ENCODE measurements at regions not wholly inside any gene's neighbourhood (a gene's known extent, or its start where the extent isn't known, plus 50 kb on each side); places are given as distances from the start of the nearest gene placed in this dataset.

DNA sequence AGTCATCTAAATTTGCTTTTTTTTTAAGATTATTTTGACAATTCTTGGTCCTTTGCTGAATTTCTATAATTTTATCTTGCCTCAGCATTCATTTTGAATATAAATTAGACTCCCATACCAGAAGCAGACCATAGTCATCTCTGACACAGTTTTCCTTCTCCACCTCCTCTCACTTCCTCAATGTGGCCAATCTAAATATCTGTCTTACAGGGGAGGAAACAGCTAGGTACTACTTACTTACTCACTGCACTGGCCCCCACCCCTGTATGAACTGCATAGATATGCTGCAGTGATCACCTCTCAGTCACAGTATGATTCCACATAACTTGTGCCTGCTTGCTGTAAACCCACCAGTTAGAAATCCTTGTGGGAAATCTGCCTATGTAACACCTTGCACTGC is 665.6 kb downstream of the FGF9 start:
- no peak for DNase-seq

DNA sequence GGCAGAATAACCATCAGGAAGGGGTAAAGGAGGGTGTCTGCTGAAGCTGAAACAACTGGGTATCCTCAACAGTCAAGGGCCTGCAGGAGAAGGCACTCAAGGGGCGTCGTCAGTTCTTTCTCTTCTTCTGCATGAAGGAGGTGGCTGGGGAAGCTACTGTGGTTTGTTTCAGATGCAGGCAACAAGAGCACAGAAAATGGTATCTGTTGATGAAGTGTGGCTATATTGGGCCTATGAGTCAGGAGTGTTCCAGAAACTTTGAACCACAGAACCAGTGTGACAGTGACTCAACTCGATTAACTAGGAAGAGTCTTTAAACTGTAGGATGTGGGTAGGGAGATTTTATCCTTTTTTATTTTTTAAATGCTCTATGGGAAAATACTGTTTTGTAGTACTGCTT is 686.3 kb downstream of the FGF9 start:
- no peak for DNase-seq

DNA sequence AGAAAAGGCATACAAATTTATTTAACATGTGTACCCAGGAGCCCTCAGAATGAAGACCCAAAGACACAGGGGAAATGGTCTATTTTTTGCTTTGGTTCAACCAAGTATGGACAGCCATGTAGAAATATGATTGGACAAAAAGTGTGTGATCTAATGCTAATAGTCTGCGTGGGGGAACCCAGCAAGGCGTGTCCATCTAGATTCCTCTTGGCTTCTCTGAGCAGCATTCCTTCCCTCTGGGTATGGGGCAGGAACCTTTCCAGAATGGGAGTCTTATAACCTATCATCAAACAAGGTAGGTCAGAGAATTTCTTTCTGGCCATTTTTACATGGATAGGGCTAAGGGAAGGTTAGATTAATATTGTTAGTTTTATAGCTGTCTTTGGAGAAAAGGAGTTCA is 698.2 kb downstream of the FGF9 start:
- DNase-seq = no peak

DNA sequence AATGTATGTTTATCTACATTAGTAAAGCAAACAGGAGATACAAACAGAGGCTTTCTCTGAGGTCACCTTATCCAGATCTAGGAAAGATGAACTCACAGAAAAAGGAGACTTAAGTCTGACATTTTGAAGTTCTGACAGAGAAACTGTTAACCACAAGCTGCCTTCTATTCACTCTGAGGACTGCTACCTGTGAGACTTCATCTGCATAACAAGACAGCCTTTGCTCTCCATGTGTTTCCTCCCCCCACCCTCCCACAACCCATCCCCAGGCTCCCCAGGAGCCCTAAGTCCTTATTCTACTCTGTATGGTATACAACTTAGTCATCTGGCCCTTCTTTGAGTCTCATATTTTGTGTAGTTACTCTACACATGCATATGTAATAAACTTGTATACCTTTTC is 699.0 kb downstream of the FGF9 start:
- DNase-seq = no peak

DNA sequence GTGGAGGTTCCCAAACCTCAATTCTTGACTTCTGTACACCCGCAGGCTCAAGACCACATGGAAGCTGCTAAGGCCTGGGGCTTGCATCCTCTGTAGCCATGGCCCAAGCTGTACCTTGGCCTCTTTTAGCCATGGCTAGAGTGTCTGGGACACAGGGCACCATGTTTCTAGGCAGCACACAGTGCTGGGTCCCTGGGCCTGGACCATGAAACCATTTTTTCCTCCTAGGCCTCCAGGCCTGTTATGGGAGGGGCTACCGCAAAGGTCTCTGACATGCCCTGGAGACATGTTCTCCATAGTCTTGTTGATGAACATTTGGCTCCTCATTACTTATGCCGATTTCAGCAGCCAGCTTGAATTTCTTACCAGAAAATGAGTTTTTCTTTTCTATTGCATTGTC is 701.4 kb downstream of the FGF9 start:
- no peak for DNase-seq

DNA sequence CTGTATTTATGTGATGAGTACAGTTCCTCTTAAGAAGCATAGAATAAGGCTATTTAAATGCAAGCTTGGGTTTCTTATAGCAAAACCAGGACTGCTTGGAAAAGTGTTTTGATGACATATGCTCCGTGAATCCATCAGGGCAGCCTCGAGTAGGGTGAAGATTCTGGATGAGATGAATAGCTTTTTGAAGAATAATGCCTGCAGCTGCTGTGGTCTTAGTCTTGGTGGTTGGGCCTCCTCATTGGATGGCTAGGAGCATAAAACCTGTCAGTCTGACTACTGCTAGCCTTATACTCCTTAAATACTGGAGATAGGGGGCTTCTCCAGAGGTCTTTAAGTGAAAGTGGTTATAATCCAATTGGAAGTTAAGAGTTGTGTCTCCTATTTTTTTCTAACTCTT is 704.3 kb downstream of the FGF9 start:
- DNase-seq = no peak

DNA sequence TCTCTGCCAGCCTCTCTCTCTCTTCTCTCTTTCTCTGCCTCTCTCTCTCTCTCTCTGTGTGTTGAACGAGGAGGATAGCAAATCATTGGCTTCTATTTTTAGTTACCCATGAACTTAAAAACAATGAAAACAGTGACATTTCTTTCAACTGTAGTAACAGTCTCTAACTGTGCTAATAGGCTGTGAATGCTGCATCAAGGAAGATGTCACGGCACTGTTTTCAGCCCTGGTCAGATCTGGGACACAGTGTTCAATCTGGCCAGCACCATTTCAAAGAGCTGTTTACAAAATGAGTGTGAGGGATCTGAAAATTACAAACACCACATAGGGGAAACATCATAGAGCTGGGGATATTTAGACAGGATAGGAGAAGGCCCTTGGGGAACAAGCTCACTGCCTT is 717.0 kb downstream of the FGF9 start:
- DNase-seq = no peak

DNA sequence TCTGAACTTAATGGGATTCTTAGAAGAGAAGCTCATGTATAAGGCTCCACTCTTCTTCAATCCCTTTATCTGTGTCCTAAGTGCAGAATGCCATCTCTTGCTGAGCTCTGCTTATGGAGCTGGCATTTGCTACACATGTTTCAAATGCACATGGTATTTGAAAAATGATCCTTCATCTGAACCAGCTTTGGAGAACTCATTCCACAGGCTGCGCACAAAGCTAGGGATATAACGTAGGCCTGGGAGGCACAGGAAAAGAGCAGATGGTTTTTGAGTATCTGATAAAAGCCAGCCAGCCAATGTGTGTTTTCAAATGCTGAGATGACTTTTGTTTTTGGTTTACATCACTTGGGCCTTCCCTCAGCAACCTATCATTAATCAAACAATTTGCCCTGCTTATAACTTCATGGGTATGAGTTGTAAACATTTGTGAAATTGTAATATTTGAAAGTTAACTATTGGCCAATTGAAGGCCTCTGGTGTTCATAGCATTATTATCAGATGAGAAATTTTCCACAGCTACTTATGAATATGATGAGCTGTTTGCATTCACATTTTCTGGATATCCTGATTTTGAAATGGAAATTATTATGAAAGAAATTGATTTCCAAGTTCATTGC is 729.0 kb downstream of the FGF9 start:
- DNase-seq = no peak

DNA sequence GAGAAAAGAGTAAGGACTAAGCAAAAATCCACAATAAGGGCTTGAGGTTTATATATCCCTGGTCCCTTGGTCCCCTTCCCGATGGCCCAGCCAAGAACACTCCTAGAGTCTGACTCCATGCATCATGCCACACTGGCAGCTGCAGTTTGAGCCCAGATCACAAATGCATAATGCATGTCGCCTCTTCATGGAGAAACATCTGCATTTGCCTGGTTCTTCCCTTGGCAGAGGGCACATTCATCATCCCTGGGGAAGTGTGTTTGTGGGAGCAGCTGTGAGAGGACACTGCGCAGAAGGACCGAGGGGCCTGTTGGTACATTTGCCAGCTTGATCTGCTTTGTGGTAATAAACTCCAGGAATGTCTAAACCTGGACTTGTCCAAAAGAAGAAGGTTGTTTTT is 731.8 kb downstream of the FGF9 start:
- DNase-seq = no peak

DNA sequence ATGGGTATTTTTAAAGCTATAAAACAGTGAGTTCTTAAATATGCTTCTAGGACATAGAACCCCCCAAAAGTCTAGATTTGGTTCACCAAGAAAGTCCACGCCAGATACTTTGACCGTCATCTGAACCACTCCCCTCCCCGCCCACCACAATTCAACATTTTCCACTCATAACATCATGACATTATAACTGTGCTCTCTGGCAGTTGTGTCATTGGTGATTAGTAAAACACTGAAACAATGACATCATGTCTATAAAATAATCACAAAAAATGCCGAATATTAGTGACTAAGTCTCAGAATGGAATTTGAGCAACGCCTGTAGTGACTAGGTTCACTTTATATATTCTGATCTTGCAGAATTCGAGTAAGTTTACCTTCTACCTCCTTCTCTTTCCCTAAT is 732.3 kb downstream of the FGF9 start:
- DNase-seq = no peak

DNA sequence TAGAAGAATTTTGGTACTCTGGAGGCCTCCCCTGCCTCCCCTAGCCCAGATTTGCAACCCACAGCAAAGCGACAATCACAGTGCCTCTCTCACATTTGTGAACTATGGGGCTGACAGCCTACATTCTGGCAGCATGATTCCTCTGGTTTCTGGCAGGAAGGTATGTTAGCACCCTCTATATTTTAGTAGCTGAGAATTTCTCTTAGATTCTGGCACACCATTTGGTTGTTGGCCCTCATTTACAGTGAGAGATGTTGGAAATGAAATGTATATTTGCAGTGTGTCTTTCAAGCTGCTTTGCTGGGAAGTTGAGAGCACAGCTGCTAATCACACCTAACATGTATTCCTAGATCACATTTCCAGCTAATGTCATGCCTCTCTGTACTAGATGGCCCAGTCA is 735.0 kb downstream of the FGF9 start:
- DNase-seq = no peak

DNA sequence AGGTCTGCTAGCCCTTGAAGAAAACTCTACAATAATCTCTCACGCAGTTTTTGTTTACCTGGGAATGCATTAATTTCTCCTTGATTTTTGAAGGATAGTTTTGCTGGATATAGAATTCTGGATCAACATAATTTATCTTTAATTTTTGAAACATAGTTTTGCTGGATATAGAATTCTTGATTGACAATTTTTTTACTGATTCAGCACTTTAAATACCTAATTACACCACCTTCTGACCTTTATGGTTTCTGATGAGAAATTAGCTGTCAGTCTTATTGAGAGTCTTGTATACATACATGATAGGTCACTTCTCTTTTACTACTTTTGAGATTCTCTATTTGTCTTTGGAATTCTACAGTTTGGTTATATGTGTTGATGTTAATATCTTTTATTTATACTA is 741.6 kb downstream of the FGF9 start:
- no peak for DNase-seq

DNA sequence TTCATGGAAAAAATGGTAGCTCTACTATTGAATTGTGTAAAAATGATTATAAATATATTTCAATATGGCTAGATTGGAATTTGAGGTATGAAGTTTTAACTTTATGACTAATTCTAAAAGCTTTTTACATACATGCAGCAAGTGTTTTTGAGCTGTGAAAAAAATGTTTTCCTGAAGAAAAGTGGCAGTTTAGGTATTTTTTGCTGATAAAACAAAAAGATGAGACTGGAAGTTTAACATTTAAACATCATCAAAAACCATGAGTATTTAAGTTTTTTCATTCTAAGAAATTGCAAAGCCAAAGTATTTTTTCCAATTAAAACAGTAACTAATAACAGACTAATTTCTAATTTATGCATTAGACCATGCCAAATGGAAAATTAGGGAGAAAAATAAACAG is 751.1 kb downstream of the FGF9 start:
- DNase-seq = no peak

DNA sequence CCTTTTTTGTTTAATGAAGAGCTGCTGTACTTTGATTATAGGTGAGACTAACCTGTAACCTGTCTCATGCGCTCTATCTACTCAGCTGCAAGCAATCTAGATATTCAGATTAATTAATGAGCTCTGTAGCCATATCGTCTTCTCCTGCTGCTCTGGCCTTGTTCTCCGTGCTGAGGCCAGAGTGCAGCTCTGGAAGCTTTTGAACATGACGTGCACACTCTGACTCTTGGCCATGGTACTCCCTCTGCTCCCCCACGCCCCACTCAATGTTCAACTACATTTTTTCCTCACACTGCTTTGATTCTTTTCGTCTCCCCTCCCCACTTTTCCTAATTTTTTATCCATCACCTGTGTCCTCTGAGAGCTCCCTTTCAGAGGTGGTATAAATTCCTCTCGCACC is 751.8 kb downstream of the FGF9 start:
- no peak for DNase-seq

DNA sequence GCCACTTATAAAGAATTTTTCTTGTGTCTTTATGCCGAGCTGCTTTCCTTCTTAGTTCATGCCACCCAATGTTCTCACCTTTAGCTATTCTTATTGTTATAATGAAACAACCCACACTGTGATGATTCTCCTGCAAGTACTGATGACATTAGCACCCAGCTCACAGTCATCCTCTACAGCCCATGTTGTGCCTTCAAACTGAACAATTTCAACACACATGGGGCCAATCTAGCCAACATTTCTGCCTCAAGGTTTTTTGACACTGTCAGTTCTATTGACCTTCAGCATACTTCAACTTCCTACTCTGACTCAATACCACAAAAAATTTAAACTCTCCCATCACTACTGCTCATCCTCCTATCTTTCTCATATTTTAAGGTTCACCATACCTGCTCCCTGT is 752.4 kb downstream of the FGF9 start:
- no peak for DNase-seq

DNA sequence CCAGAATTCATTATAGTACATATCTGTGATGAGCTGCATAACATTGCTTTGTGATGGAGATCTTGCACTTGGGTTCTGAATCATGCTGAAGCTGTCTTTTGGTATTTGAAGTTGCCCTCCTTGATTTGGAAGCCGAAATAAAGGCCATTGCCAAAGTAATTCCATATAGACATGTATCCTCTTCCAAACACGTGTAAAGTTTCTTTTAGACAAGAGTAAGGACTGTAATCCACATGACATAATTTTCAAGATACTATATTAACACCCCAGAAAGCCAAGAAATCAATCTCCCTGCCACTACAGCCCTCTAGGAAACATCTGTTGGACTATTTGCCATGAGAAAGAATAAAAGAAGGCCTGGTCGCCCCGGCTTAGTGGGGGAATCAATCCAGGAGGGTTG is 754.2 kb downstream of the FGF9 start:
- no peak for DNase-seq

DNA sequence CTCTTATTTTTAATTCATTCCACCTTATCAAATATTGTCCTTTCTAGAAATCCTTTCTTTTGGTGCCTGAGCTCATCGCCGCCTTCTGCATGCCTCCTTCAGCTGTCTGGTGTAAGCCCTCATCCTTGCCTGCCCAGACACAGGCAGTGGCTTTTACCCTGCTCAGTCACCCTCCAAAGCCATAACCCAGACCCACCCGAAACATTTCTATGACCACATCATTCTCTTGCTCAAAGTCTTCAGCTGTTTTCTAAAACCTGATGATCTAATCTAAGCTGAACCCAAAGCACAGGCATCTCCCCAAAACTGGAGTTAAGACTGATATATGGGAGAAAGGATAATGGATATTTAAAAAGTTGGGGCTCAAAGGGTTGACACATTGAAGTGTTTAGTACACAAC is 753.7 kb upstream of the SGCG start:
- DNase-seq = no peak

DNA sequence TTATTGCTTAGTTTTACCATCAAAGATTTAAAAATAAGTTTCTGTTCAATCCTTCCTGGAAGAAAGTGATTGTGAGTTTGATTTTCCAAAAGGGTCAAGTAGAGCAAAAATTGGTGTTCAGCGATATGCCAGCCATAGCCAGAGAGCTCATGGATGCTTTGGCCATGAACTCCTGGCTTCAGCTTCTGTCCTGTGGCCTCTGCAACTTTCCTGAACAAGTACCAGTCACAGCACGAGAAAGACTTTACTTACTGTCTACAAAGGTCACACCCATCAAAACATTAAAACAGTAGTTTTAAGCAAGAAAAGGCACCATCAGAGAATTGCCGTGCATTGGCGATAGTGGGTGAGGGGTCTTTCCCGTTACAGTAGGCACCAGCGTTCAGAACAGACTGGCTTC is 753.0 kb upstream of the SGCG start:
- no peak for DNase-seq

DNA sequence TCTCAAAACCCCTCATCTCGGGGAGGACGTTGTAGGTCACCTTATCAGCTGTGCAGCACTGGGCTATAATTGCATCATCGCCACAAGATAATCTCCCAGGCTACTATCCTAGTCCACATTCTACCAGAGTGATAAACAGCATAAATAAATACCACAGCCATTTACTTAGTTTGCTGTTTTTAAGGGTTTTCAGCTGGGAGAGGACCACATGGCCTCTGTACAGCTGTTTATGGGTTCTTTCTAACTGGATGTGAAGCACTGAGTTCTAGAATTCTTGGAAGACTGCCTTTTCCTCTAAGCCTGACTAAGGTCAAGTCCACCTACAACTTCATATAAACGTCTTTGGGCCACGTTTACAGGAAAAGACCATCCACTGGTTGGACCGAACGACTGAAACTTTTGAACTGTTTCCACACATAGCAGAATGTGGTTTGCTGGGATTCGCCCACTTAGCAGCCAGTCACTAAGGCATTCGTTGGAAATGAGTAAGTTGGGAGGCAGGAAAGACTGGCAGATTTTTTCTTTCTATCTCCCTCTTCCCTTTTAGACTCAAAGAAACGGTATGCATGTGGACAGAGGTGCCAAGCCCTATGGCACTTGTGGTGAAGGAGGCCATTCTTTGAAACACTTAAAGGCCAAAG is 752.5 kb upstream of the SGCG start:
- peak; percentile 0 for DNase-seq

DNA sequence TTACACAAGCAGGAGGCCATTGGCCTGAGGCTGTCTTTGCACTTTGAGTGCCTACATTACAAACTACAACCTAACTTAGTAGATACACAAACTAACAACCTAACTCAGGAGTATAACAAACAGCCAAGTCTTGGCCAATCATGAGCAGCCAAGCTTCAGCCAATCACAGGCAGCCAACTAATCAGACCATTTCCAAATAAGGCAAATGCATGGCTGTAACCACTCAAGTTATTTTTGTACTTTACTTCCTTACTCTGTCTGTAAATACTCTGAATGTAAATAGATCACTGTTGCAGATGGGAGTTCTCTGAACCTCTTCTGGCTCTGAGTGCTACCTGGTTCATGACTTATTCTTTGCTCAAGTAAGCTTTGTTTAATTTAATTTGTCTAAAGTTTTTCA is 748.1 kb upstream of the SGCG start:
- no peak for DNase-seq

DNA sequence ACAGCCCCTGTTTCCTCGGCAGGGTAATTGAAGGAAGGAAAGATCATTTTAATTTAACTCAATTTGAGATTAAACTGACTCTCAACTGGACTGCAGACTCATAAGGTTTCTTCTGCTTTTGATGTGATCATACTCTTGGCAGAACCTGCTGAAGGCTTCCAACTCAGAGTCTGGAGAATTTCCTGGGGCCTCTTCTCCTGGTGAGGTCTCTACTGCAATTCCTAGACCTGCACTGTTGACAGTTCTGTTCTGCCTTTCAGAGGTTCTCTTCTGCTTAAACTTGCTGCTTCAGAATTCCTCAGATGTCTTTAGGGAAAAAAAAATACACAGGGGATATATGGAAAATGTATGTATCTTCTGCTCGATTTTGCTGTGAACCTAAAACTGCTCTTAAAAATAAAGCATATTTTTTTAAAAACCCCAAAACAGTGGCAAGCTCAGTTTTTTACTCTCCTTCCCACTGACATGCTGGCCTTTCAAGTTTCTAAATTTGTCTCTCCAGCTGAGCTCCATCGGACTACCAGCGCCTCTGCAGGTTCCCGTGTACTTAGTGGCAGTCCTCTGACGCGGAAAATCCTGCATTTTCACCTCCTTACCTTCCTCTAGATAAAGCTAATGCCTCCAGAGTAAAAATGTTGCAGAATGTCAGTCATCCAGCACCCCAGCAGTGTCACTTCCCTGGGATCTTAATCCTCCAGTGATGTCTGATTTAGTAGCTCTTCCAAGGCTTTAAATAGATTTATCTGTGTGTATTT is 733.5 kb upstream of the SGCG start:
- DNase-seq = no peak

DNA sequence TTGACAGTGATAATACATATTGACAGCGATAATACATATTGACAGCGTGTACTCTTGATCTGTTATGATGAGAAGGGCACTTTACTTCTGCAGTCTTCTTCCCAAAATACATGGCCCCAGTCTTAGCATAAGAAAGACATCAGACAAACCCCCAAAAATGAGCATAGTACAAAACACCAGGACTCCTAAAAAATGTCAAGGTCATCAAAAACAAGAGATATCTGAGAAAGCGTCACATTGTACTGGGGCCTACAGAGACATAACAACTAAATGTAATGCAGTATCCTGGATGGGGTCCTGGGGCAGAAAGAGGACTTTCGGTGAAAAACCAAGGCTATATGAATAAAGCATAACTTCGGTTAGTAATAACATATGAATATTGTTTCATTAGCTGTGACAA is 731.5 kb upstream of the SGCG start:
- no peak for DNase-seq

DNA sequence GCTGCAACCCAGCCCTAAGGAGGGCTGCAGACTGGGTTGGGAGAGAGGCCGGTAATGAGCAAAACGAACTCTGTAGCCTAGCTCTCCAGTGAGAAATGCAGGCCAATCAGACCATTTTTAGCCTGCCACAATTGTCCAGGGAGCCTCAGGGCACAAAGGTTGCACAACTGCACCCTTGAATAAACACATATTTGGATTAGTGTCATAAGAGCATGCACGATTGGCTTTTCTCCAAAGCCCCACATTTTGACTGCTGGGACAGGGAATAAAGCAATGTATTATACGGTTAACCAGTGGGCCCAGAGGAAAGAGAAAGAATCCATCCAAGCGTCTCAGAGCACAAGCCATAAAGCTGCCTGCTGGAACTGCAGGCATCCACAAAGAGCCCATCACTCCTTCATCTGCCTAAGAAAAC is 729.4 kb upstream of the SGCG start:
- no peak for DNase-seq

DNA sequence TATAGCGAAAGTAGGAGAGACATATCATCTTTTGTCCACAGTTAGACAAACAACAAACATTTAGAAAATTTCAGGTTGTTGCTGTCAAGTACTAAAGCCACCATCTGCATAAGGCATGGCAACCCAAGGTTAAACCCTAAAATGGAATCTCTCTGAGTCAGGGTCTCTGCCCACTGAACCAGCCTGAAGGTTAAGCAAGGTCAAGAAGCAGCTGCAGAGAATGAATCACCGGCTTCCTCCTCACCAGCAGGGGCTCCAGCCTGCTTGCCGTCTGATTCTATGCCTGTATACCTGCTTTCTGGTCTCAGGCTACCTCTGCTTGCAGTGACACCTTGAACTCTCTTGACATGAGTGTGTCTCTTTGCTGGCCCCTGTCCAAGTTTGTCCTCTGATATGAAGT is 726.2 kb upstream of the SGCG start:
- DNase-seq = no peak
